ENCODE measurements at regions not wholly inside any gene's neighbourhood (a gene's known extent, or its start where the extent isn't known, plus 50 kb on each side); places are given as distances from the start of the nearest gene placed in this dataset.

DNA sequence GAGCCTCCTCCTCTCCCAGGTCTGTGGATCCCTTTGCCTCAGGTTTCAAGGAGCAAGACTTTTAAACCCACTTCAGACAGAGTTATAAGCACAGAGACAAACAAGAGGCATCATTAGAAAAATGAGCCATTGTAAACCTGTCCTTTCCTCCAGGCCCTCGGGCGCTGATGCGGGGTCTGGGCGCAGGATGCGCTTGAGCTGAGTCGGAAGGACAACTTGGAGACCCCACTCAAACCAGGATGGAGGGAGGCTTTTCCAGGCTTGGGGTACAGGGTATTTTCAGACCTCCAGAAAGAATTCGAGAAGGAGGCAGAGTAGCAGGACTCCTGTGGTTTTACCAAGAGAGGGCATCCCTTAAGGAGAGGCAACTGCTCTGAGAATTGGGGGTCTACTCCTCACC is 155.6 kb downstream of the NUFIP1 start:
- no peaks in the 10 kb centered on the region for H3K9me3 ChIP-seq (replicated peaks; ENCODE audit: control insufficient read depth, insufficient read depth, low read depth, low read length)
- no peaks in the 10 kb centered on the region for H4K20me1 ChIP-seq (replicated peaks; ENCODE audit: control insufficient read depth, insufficient read depth, low read length)
- POLR2A ChIA-PET: no interaction called here
- no peaks in the 10 kb centered on the region for H3K9me1 ChIP-seq (ENCODE audit: control insufficient read depth, insufficient read depth, low read length)
- H2AFZ ChIP-seq (ENCODE audit: low read depth, low read length): no peak overlapping the region
- BruUV-seq (replicated peaks): no TSS peak
- no peak overlapping the region for H3K27ac ChIP-seq (ENCODE audit: extremely low read depth, low read depth, low read length)
- H3K79me2 ChIP-seq (ENCODE audit: control insufficient read depth, insufficient read depth, low read length): no peaks in the 10 kb centered on the region
- TF ChIP-seq STAT5A (IDR thresholded peaks at IDR 0.05; ENCODE audit: borderline replicate concordance, low read length): no peak
- TF ChIP-seq, protein P1, sequence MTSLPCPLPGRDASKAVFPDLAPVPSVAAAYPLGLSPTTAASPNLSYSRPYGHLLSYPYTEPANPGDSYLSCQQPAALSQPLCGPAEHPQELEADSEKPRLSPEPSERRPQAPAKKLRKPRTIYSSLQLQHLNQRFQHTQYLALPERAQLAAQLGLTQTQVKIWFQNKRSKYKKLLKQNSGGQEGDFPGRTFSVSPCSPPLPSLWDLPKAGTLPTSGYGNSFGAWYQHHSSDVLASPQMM (CRISPR knock-in tag; IDR thresholded peaks at IDR 0.05): no peak
- TF ChIP-seq, protein P2, sequence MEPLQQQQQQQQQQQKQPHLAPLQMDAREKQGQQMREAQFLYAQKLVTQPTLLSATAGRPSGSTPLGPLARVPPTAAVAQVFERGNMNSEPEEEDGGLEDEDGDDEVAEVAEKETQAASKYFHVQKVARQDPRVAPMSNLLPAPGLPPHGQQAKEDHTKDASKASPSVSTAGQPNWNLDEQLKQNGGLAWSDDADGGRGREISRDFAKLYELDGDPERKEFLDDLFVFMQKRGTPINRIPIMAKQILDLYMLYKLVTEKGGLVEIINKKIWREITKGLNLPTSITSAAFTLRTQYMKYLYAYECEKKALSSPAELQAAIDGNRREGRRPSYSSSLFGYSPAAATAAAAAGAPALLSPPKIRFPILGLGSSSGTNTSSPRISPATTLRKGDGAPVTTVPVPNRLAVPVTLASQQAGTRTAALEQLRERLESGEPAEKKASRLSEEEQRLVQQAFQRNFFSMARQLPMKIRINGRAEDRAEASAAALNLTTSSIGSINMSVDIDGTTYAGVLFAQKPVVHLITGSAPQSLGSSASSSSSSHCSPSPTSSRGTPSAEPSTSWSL (CRISPR knock-in tag; IDR thresholded peaks at IDR 0.05; ENCODE audit: borderline replicate concordance): no peak
- no peak for TF ChIP-seq CBFA2T2 (conservative IDR thresholded peaks at IDR 0.05)
- TF ChIP-seq EGR1 (conservative IDR thresholded peaks at IDR 0.05): no peak
- no peak for TF ChIP-seq ZNF561 (CRISPR knock-in tag; conservative IDR thresholded peaks at IDR 0.05)
- TF ChIP-seq, protein P3, sequence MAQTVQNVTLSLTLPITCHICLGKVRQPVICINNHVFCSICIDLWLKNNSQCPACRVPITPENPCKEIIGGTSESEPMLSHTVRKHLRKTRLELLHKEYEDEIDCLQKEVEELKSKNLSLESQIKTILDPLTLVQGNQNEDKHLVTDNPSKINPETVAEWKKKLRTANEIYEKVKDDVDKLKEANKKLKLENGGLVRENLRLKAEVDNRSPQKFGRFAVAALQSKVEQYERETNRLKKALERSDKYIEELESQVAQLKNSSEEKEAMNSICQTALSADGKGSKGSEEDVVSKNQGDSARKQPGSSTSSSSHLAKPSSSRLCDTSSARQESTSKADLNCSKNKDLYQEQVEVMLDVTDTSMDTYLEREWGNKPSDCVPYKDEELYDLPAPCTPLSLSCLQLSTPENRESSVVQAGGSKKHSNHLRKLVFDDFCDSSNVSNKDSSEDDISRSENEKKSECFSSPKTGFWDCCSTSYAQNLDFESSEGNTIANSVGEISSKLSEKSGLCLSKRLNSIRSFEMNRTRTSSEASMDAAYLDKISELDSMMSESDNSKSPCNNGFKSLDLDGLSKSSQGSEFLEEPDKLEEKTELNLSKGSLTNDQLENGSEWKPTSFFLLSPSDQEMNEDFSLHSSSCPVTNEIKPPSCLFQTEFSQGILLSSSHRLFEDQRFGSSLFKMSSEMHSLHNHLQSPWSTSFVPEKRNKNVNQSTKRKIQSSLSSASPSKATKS (CRISPR knock-in tag; IDR thresholded peaks at IDR 0.05): no peak
- TF ChIP-seq ZC3H11A (IDR thresholded peaks at IDR 0.05; ENCODE audit: low read depth, low read length): no peak
- H3K27me3 ChIP-seq (ENCODE audit: control insufficient read depth in 2 of 2, insufficient read depth in 2 of 2, low read length in 2 of 2): no peaks in the 10 kb centered on the region
- CTCF ChIA-PET (ENCODE audit: low intra/inter-chr PET ratio): no interaction called here
- ATAC-seq: no peak
- H3K4me1 ChIP-seq (replicated peaks in 1 of 2; ENCODE audit: control insufficient read depth in 2 of 2, insufficient read depth in 2 of 2, low read length in 2 of 2): no peaks in the 10 kb centered on the region
- in situ Hi-C loops (cut with MboI): no loop called here
- intact Hi-C loops (cut with micrococcal nuclease): no loop called here
- H3K36me3 ChIP-seq (ENCODE audit: control insufficient read depth, insufficient read depth, low read length): no peaks in the 10 kb centered on the region
- H3K9ac ChIP-seq (ENCODE audit: insufficient read depth in 1 of 2, low read depth in 2 of 2, low read length in 2 of 2): no peak overlapping the region
- no peak for DNase-seq (ENCODE audit: extremely low read depth in 1 of 4, low spot score in 3 of 4)
- H3K4me3 ChIP-seq: no peak overlapping the region
- no peak for FAIRE-seq
- no CpG with 5 or more reads among the region's 7 CpGs for WGBS (ENCODE audit: insufficient coverage, low coverage, missing lambda C conversion rate)
- no peak overlapping the region for H3K4me2 ChIP-seq (ENCODE audit: insufficient read depth, low read length)
